Hematopoietic multipotent progenitor cell treated with erythropoietin and hydrocortisone succinate and interleukin-3 and kit ligand, for 4 days (in vitro differentiated cells): ENCODE measurements at regions not wholly inside any gene's neighbourhood (a gene's known extent, or its start where the extent isn't known, plus 50 kb on each side); places are given as distances from the start of the nearest gene placed in this dataset.

Source experiments
- DNase-seq: peaks from one replicate; pipeline ENCODE4 v3.0.0-alpha.2; 2015

- DNase-seq = no peak
Measured at GRCh38 chr4:22911285-22911684, 218.5 kb downstream of the GBA3 start.

DNA sequence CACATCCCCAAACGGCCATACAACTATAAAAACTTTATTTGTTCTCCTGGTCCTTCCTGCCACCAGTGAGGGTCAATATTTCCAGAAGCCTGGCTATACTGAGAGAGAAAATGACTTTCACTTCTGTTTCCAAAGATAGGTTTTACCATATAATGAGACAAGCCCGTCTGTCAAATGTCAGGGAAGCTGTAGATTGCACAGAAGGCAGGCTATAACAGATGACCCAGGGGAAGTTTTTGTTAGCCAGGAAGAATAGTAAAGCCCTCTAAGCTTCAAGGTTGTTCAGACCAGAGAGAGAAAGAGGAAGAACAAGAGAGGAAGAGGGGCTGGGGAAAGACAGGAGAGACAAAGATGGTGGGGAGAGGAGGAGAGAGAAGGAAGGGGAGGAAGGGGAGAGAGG lies 217.5 kb downstream of the GBA3 start:
- DNase-seq = no peak

- no peak for DNase-seq
Measured at GRCh38 chr4:22906045-22906444, 213.3 kb downstream of the GBA3 start.

GRCh38 chr4:22903913-22904312 lies 211.2 kb downstream of the GBA3 start:
- DNase-seq = no peak

GRCh38 chr4:22901631-22902030 lies 208.9 kb downstream of the GBA3 start:
- no peak for DNase-seq

DNA sequence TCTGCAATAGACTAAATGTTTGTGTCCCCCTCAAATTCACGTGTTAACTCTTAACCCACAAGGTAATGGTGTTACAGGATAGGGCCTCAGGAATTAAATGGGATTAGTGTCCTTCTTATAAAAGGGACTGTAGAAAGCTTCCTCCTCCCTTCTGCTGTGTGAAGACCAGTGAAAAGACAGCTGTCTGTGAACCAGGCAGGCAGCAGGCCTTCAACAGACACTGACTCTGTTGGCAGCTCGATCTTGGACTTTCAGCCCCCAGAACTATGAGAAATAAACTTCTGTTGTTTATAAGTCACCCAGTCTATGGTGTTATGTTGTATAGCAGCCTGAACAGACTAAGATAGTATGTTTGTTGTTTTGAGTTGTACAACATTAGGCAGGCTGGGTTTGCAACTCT lies 208.1 kb downstream of the GBA3 start:
- DNase-seq = no peak

GRCh38 chr4:22897520-22898108 lies 204.9 kb downstream of the GBA3 start:
- DNase-seq = peak; percentile 53

GRCh38 chr4:22895482-22895881 lies 202.7 kb downstream of the GBA3 start:
- DNase-seq = no peak

DNA sequence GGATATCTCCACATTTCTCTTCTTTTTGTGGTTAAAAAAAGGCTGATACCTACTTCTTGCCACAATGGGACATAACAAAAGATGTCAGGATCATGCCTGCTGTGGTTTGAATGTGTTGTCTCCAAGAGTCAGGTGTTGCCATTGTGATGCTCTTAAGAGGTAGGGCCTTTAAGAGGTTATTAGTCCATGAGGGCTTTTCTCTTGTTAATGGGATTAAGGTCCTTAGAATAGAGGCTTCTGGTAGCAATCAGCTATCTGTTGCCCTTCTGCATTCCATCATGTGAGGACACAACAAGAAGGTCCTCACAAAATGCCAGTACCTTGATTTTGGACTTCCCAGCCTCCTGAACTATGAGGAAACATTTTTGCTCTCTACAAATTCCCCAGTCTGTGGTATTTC lies 191.4 kb downstream of the GBA3 start:
- no peak for DNase-seq

- no peak for DNase-seq
Measured at GRCh38 chr4:22881411-22881810, 188.7 kb downstream of the GBA3 start.

DNA sequence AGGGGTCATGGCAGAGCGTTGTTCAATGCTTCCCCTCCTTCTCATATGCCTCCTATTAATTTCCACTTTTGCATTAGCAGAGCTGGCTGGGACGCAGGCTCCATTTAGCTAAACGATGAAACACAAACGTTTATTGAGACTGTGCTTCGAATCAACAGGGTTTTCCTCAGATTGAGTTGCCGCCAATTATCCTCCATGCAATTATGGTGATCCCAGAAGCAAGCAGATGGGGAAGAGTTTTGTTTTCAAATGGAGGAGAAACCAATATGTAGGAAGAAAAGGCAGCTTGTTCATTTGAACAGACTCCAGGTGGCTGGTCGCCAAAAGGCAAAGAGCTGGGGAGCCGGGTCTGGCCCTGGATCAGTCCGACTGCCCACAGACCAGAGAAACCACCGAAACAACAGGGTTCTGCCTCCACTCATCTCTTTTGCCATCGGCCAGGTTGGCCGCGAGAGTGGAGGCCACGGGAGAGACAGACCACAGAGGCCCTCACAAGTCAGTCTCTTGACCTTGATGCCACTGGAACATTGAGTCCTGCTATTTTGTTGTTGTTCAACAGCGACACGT lies 184.8 kb downstream of the GBA3 start:
- DNase-seq = no peak

- no peak for DNase-seq
Measured at GRCh38 chr4:22876270-22876669, 183.5 kb downstream of the GBA3 start.

GRCh38 chr4:22875587-22876257 lies 183.0 kb downstream of the GBA3 start:
- no peak for DNase-seq

DNA sequence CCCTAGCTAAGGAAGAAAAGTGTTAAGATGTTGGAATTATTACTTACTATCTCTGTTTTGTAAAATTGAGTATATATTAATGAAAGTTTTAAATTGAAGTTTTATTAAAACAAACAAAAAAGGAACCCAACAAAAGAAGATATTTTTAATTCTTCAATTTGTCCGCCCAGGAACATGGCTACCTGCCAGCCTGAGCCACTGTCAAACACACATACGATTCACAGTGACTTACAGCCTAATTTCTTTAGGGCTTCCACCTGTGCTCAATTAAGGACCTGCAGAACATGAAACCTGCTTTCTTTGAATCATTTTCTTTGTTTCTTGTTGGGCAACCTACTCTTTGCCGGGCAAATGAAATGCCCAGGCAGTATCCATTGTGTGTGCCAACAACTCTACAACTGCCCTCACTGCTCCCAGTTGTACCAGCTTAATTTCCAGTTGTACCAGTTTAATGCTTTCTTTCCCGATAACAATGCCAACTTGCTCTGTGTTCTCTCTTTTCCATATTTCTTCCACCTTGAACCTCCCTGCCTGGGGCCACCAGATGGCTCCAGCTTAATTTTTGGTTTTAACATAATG lies 181.7 kb downstream of the GBA3 start:
- no peak for DNase-seq

- no peak for DNase-seq
Measured at GRCh38 chr4:22873899-22874298, 181.2 kb downstream of the GBA3 start.

DNA sequence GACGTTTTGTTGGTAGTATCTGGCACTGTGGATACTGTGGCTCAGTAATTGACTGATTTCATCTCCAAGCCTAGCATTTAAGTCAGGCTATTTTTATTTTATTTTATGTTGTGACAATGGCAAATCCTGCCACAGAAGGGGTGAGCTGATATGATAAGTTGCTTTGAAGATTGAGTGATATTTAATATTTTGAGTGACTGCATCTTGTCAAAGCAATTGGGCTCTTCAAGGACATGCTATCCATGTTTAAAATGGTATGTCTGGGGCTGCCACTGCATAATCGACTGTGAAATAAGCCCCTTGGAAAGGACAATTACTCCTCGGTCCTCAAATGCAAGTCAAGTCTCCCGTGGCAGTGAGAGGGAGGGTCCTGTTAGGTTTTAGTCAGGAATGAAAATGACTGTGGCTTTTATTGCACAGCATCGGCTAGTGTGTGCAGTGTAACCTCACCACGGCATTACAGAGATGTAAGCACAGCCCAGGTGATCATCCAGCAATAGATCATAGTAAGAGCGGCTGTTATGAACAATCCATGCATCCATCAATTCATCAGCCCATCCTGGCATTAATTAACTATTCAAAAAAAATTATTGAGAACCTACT lies 178.2 kb downstream of the GBA3 start:
- no peak for DNase-seq

- peak; percentile 23 for DNase-seq
Measured at GRCh38 chr4:22869235-22869634, 176.5 kb downstream of the GBA3 start.
